ENCODE measurements at regions not wholly inside any gene's neighbourhood (a gene's known extent, or its start where the extent isn't known, plus 50 kb on each side); places are given as distances from the start of the nearest gene placed in this dataset.

- TF ChIP-seq TAF1 (IDR thresholded peaks at IDR 0.05; ENCODE audit: borderline replicate concordance, low read depth, low read length) (no peak), POLR2AphosphoS5 (IDR thresholded peaks at IDR 0.05; ENCODE audit: low read depth, low read length) (no peak), CTCF (IDR thresholded peaks at IDR 0.05) (peak; percentile 97), USF2 (IDR thresholded peaks at IDR 0.05; ENCODE audit: borderline replicate concordance, low read depth, low read length) (no peak), EP300 (IDR thresholded peaks at IDR 0.05; ENCODE audit: borderline replicate concordance in 1 of 2, low read depth in 1 of 2, low read length in 1 of 2) (no peak), MAX (IDR thresholded peaks at IDR 0.05; ENCODE audit: low read depth) (no peak), REST (IDR thresholded peaks at IDR 0.05; ENCODE audit: low read depth, low read length) (no peak), PBX3 (IDR thresholded peaks at IDR 0.05) (no peak), EZH2phosphoT487 (IDR thresholded peaks at IDR 0.05; ENCODE audit: borderline replicate concordance, low read depth) (no peak), TCF12 (IDR thresholded peaks at IDR 0.05) (no peak), RAD21 (IDR thresholded peaks at IDR 0.05; ENCODE audit: low read length) (peak; percentile 51), ZBTB33 (IDR thresholded peaks at IDR 0.05; ENCODE audit: borderline replicate concordance, low read depth) (no peak), MEF2A (IDR thresholded peaks at IDR 0.05; ENCODE audit: borderline replicate concordance, low read depth) (no peak), TEAD4 (IDR thresholded peaks at IDR 0.05; ENCODE audit: borderline replicate concordance, insufficient read depth) (no peak)
Observed at GRCh38 chr18:961644-962355, 57.1 kb downstream of the ADCYAP1 start.

All from SK-N-SH (cell line).